Small intestine (tissue), 7 donors: ENCODE measurements at regions not wholly inside any gene's neighbourhood (a gene's known extent, or its start where the extent isn't known, plus 50 kb on each side); places are given as distances from the start of the nearest gene placed in this dataset.

ENCODE experiments used
- DNase-seq, 2 donors: peaks; one replicate each; pipeline versions ENCODE4 v3.0.0 to v3.0.0-alpha.2; 2013
- FAIRE-seq: peaks from 2 replicates; lab custom pipeline; 2012; peaks lifted over from hg19 to GRCh38; lab: Jason Lieb, UNC
- H3K27ac ChIP-seq, 3 donors: one replicate each; pipeline ENCODE4 v1.5.1; 2013; ENCODE audit warnings: low read length in 2 of 3, mild to moderate bottlenecking in 2 of 3, control low read depth in 1 of 3, inconsistent platforms in 1 of 3, low read depth in 1 of 3, moderate library complexity in 1 of 3
- H3K27me3 ChIP-seq, 3 donors: one replicate each; pipeline ENCODE4 v1.6.1; 2013; ENCODE audit warnings: low read length in 3 of 3, inconsistent platforms in 1 of 3; ENCODE audit not compliant: control insufficient read depth in 3 of 3, insufficient read depth in 3 of 3
- H3K36me3 ChIP-seq, 3 donors: one replicate each; pipeline ENCODE4 v1.6.1; 2013; ENCODE audit warnings: low read length in 3 of 3, inconsistent platforms in 1 of 3, low read depth in 1 of 3, mild to moderate bottlenecking in 1 of 3, moderate library complexity in 1 of 3; ENCODE audit not compliant: control insufficient read depth in 3 of 3, insufficient read depth in 2 of 3
- H3K4me1 ChIP-seq, 3 donors: one replicate each; pipeline ENCODE4 v1.6.1; 2013; ENCODE audit warnings: low read length in 2 of 3, inconsistent platforms in 1 of 3, low read depth in 1 of 3, mild to moderate bottlenecking in 1 of 3, moderate library complexity in 1 of 3; ENCODE audit not compliant: control insufficient read depth in 3 of 3, insufficient read depth in 2 of 3
- H3K4me3 ChIP-seq, 3 donors: one replicate each; pipeline ENCODE4 v1.5.1; 2013; ENCODE audit warnings: low read length in 3 of 3, control low read depth in 1 of 3, inconsistent platforms in 1 of 3, low read depth in 1 of 3, mild to moderate bottlenecking in 1 of 3, moderate library complexity in 1 of 3
- H3K9me3 ChIP-seq, 2 donors: one replicate each; pipeline ENCODE4 v1.6.1; 2013; ENCODE audit warnings: low read depth in 1 of 2, low read length in 1 of 2; ENCODE audit not compliant: control insufficient read depth in 2 of 2, insufficient read depth in 1 of 2
- WGBS, 3 donors: extraction: QIAGEN DNeasy Blood & Tissue Kit; methylation state at CpG; one replicate each; pipeline ENCODE4 v1.1.7; 2013; 5-methylcytosine and 5-hydroxymethylcytosine counted together
- donor health status: healthy with polysubstance abuse.
- donor health status: control.
- donor health status: control.
- donor health status: Bipolar disorder and iron deficiency.
- donor health status: healthy.

- Histone ChIP-seq H3K4me3 (no peak overlapping the region), H3K36me3 (no peaks in the 10 kb centered on the region), H3K9me3 (no peaks in the 10 kb centered on the region), H3K27me3 (no peaks in the 10 kb centered on the region), H3K4me1 (no peaks in the 10 kb centered on the region), H3K27ac (no peak overlapping the region)
- FAIRE-seq (no peak), DNase-seq (no peak)
- WGBS, 3 donors, result 64 to 72% (median 65%) methylated on average over 4 of the region's 4 CpGs
These were observed 107.8 kb upstream of the GRIP1 start for GRCh38 chr12:66786531-66787308.

- WGBS, 3 donors, result 9 to 34% (median 12%) methylated on average over 2 of the region's 2 CpGs
- H3K4me3 ChIP-seq, result no peak overlapping the region
- FAIRE-seq, result no peak
- no peaks in the 10 kb centered on the region for H3K4me1 ChIP-seq
- no peak overlapping the region for H3K27ac ChIP-seq
- H3K36me3 ChIP-seq, result no peaks in the 10 kb centered on the region
- H3K9me3 ChIP-seq, result no peaks in the 10 kb centered on the region
- no peak for DNase-seq
- peaks cover 0 to 5% (median 1%) of the 10 kb centered on the region in 3 donors for H3K27me3 ChIP-seq
These were observed 120.7 kb upstream of the GRIP1 start for GRCh38 chr12:66799551-66799950.

GRCh38 chr12:66800046-66800445 is 121.2 kb upstream of the GRIP1 start:
- no peak for FAIRE-seq
- Histone ChIP-seq H3K4me3 (no peak overlapping the region), H3K4me1 (no peaks in the 10 kb centered on the region), H3K27me3 (peaks cover 0 to 8% (median 3%) of the 10 kb centered on the region in 3 donors), H3K9me3 (no peaks in the 10 kb centered on the region), H3K36me3 (no peaks in the 10 kb centered on the region), H3K27ac (no peak overlapping the region)
- WGBS, 3 donors, result 66 to 85% (median 74%) methylated on average over 1 of the region's 1 CpG
- DNase-seq, result no peak

- H3K36me3 ChIP-seq, result no peaks in the 10 kb centered on the region
- H3K4me3 ChIP-seq, result no peak overlapping the region
- H3K9me3 ChIP-seq, result no peaks in the 10 kb centered on the region
- FAIRE-seq, result no peak
- H3K27ac ChIP-seq, result no peak overlapping the region
- peaks cover 0 to 8% (median 3%) of the 10 kb centered on the region in 3 donors for H3K27me3 ChIP-seq
- DNase-seq, result no peak
- H3K4me1 ChIP-seq, result no peaks in the 10 kb centered on the region
- WGBS, 3 donors, result 59 to 77% (median 75%) methylated on average over 14 of the region's 14 CpGs
These were observed 125.1 kb upstream of the GRIP1 start for GRCh38 chr12:66803930-66804329.

- no peak overlapping the region for H3K4me3 ChIP-seq
- WGBS, 3 donors, result 49 to 57% (median 54%) methylated on average over 6 of the region's 6 CpGs
- no peak overlapping the region for H3K27ac ChIP-seq
- no peaks in the 10 kb centered on the region for H3K36me3 ChIP-seq
- H3K4me1 ChIP-seq, result no peaks in the 10 kb centered on the region
- FAIRE-seq, result no peak
- no peak for DNase-seq
- H3K27me3 ChIP-seq, result peaks cover 0 to 8% (median 3%) of the 10 kb centered on the region in 3 donors
- H3K9me3 ChIP-seq, result no peaks in the 10 kb centered on the region
These were observed 125.7 kb upstream of the GRIP1 start for GRCh38 chr12:66804563-66804974.

GRCh38 chr12:66808606-66809005 is 129.7 kb upstream of the GRIP1 start:
- Histone ChIP-seq H3K36me3 (no peaks in the 10 kb centered on the region), H3K4me1 (no peaks in the 10 kb centered on the region), H3K27me3 (peaks cover 0 to 8% (median 3%) of the 10 kb centered on the region in 3 donors), H3K27ac (no peak overlapping the region), H3K9me3 (no peaks in the 10 kb centered on the region), H3K4me3 (no peak overlapping the region)
- DNase-seq (no peak), FAIRE-seq (no peak)
- 57 to 73% (median 69%) methylated on average over 1 of the region's 1 CpG for WGBS, 3 donors

GRCh38 chr12:66813137-66813892 is 134.4 kb upstream of the GRIP1 start:
- Histone ChIP-seq H3K36me3 (no peaks in the 10 kb centered on the region), H3K4me1 (no peaks in the 10 kb centered on the region), H3K9me3 (no peaks in the 10 kb centered on the region), H3K27ac (no peak overlapping the region), H3K27me3 (no peaks in the 10 kb centered on the region), H3K4me3 (no peak overlapping the region)
- no peak for DNase-seq
- 59 to 91% (median 86%) methylated on average over 2 of the region's 2 CpGs for WGBS, 3 donors
- no peak for FAIRE-seq

GRCh38 chr12:66819587-66819986 is 140.7 kb upstream of the GRIP1 start:
- no peak for DNase-seq
- no peaks in the 10 kb centered on the region for H3K9me3 ChIP-seq
- H3K27me3 ChIP-seq, result no peaks in the 10 kb centered on the region
- no peak overlapping the region for H3K4me3 ChIP-seq
- H3K36me3 ChIP-seq, result no peaks in the 10 kb centered on the region
- no peak overlapping the region for H3K27ac ChIP-seq
- H3K4me1 ChIP-seq, result no peaks in the 10 kb centered on the region
- FAIRE-seq, result no peak
